Transverse colon (tissue), 4 donors: ENCODE measurements at regions not wholly inside any gene's neighbourhood (a gene's known extent, or its start where the extent isn't known, plus 50 kb on each side); places are given as distances from the start of the nearest gene placed in this dataset.

ENCODE experiments used
- DNase-seq: peaks from one replicate; pipeline ENCODE4 v3.0.0-alpha.2; 2019
- H3K27ac ChIP-seq, 4 donors: fragments of 200-600 bp; sonication (generic); 2 replicates each; pipeline ENCODE4 v1.5.1; 2016 to 2018; ENCODE audit warnings: inconsistent platforms in 4 of 4
- H3K27me3 ChIP-seq: fragments of 200-600 bp; sonication (generic); 2 replicates; pipeline ENCODE4 v1.5.1; 2017; ENCODE audit warnings: inconsistent platforms
- H3K36me3 ChIP-seq, 4 donors: fragments of 200-600 bp; sonication (generic); 2 replicates each; pipeline ENCODE4 v1.5.1; 2017 to 2019; ENCODE audit warnings: inconsistent platforms in 4 of 4
- H3K4me1 ChIP-seq, 4 donors: fragments of 200-600 bp; sonication (generic); 2 replicates each; pipeline ENCODE4 v1.5.1; 2017 to 2020; ENCODE audit warnings: inconsistent platforms in 4 of 4
- H3K4me3 ChIP-seq, 4 donors: fragments of 200-600 bp; sonication (generic); 1 replicate in 1 of 4; 2 replicates in 3 of 4; pipeline versions ENCODE4 v1.5.1 to v1.6.1; 2017 to 2019; ENCODE audit warnings: inconsistent platforms in 4 of 4
- H3K9me3 ChIP-seq, 2 donors: fragments of 200-600 bp; sonication (generic); 2 replicates each; pipeline ENCODE4 v1.5.1; 2017 to 2019; ENCODE audit warnings: inconsistent platforms in 2 of 2
- CTCF ChIP-seq, 5 experiments: fragments of 200-600 bp in 3 of 5; fragments of 450-650 bp in 2 of 5; sonication (generic) in 3 of 5; IDR thresholded peaks; 1 replicate in 2 of 5; 2 replicates in 3 of 5; pipeline ENCODE4 v1.5.1; 2016 to 2017; ENCODE audit warnings: antibody characterized with exemption in 5 of 5, inconsistent platforms in 3 of 5, mild to moderate bottlenecking in 2 of 5, moderate library complexity in 1 of 5
- EP300 ChIP-seq: sonication (generic); formaldehyde crosslinking; IDR thresholded peaks from one replicate; pipeline ENCODE4 v1.6.1; 2017; ENCODE audit warnings: antibody characterized with exemption, low read depth
- POLR2A ChIP-seq: fragments of 450-650 bp; IDR thresholded peaks from one replicate; pipeline ENCODE4 v1.6.1; 2016; ENCODE audit warnings: antibody characterized with exemption, mild to moderate bottlenecking, moderate library complexity
- POLR2AphosphoS5 ChIP-seq, 3 donors: sonication (generic); formaldehyde crosslinking; IDR thresholded peaks; one replicate each; pipeline ENCODE4 v1.6.1; 2016; ENCODE audit warnings: antibody characterized with exemption in 3 of 3
- WGBS, 2 donors: methylation state at CpG; one replicate each; pipeline ENCODE4 v1.1.5; 2018; ENCODE audit warnings: low coverage in 1 of 2; 5-methylcytosine and 5-hydroxymethylcytosine counted together
- in situ Hi-C, 4 donors: fragments of 200-750 bp; cut with MboI; loops; one replicate each; pipeline versions ENCODE4 v1.15.0 to v1.15.1; 2017; ENCODE audit warnings: low sequenced_read_pairs in 3 of 4, low pct_ligation_motif_present in 1 of 4, low pct_unique_long_range_greater_than_20kb in 1 of 4
- intact Hi-C: fragments of 100-400 bp; cut with DNase I; formaldehyde crosslinking; loops from one replicate; pipeline ENCODE4 v1.15.1; 2023; ENCODE audit warnings: low total_unique reads

GRCh38 chr12:28794786-28795185, 354.3 kb upstream of the FAR2 start:
- DNase-seq: no peak
- H3K4me3 ChIP-seq: no peak overlapping the region
- TF ChIP-seq POLR2A: no peak
- TF ChIP-seq CTCF (IDR thresholded peaks at IDR 0.05): no peak
- no peak for TF ChIP-seq POLR2AphosphoS5 (IDR thresholded peaks at IDR 0.05)
- TF ChIP-seq EP300: no peak
- 81 to 87% methylated on average over 4 of the region's 4 CpGs for WGBS, 2 donors
- intact Hi-C loops: no loop called here
- no peaks in the 10 kb centered on the region for H3K36me3 ChIP-seq
- H3K4me1 ChIP-seq: no peaks in the 10 kb centered on the region
- H3K9me3 ChIP-seq: no peaks in the 10 kb centered on the region
- H3K27me3 ChIP-seq: no peaks in the 10 kb centered on the region
- in situ Hi-C loops: no loop called here
- H3K27ac ChIP-seq: no peak overlapping the region

GRCh38 chr12:28795311-28795710, 353.8 kb upstream of the FAR2 start:
- Histone ChIP-seq H3K4me3 (no peak overlapping the region), H3K36me3 (no peaks in the 10 kb centered on the region), H3K4me1 (no peaks in the 10 kb centered on the region), H3K27me3 (no peaks in the 10 kb centered on the region), H3K27ac (no peak overlapping the region), H3K9me3 (no peaks in the 10 kb centered on the region)
- in situ Hi-C loops (no loop called here), intact Hi-C loops (no loop called here)
- no peak for DNase-seq
- WGBS, 2 donors: 24 to 33% methylated on average over 1 of the region's 1 CpG
- TF ChIP-seq POLR2A (no peak), CTCF (IDR thresholded peaks at IDR 0.05) (no peak)

GRCh38 chr12:28799348-28799747, 349.7 kb upstream of the FAR2 start:
- H3K36me3 ChIP-seq: no peaks in the 10 kb centered on the region
- H3K4me1 ChIP-seq: no peaks in the 10 kb centered on the region
- no peak overlapping the region for H3K27ac ChIP-seq
- H3K27me3 ChIP-seq: no peaks in the 10 kb centered on the region
- WGBS, 2 donors: 80 to 93% methylated on average over 1 of the region's 1 CpG
- DNase-seq: no peak
- H3K9me3 ChIP-seq: no peaks in the 10 kb centered on the region
- TF ChIP-seq POLR2AphosphoS5 (IDR thresholded peaks at IDR 0.05) (no peak), POLR2A (no peak), EP300 (no peak), CTCF (IDR thresholded peaks at IDR 0.05) (no peak)
- no peak overlapping the region for H3K4me3 ChIP-seq
- in situ Hi-C loops: no loop called here
- intact Hi-C loops: no loop called here

GRCh38 chr12:28800129-28800528, 348.9 kb upstream of the FAR2 start:
- Histone ChIP-seq H3K9me3 (no peaks in the 10 kb centered on the region), H3K36me3 (no peaks in the 10 kb centered on the region), H3K4me1 (no peaks in the 10 kb centered on the region), H3K4me3 (no peak overlapping the region), H3K27ac (no peak overlapping the region), H3K27me3 (no peaks in the 10 kb centered on the region)
- in situ Hi-C loops (no loop called here), intact Hi-C loops (no loop called here)
- DNase-seq: no peak
- WGBS, 2 donors: 80 to 92% methylated on average over 1 of the region's 1 CpG
- no peak for TF ChIP-seq POLR2A
- TF ChIP-seq CTCF (IDR thresholded peaks at IDR 0.05): no peak
- TF ChIP-seq POLR2AphosphoS5 (IDR thresholded peaks at IDR 0.05): no peak
- TF ChIP-seq EP300: no peak
